ENCODE measurements at regions not wholly inside any gene's neighbourhood (a gene's known extent, or its start where the extent isn't known, plus 50 kb on each side); places are given as distances from the start of the nearest gene placed in this dataset.

- TF ChIP-seq CTCF (IDR thresholded peaks at IDR 0.05; ENCODE audit: poor library complexity) (no peak), EZH2 (IDR thresholded peaks at IDR 0.05; ENCODE audit: borderline replicate concordance) (no peak), EZH2phosphoT487 (IDR thresholded peaks at IDR 0.05; ENCODE audit: low read depth, severe bottlenecking, unreplicated experiment) (no peak)
Observed at GRCh38 chr5:143564417-143564816, 160.9 kb upstream of the NR3C1 start.

Measured in hepatocyte (in vitro differentiated cells).